ENCODE measurements at regions not wholly inside any gene's neighbourhood (a gene's known extent, or its start where the extent isn't known, plus 50 kb on each side); places are given as distances from the start of the nearest gene placed in this dataset.
"Not testable (repeated sequence)": the region's sequence is repeated elsewhere in the genome, so short reads cannot be mapped to it uniquely, and the experiment has no call there.

DNA sequence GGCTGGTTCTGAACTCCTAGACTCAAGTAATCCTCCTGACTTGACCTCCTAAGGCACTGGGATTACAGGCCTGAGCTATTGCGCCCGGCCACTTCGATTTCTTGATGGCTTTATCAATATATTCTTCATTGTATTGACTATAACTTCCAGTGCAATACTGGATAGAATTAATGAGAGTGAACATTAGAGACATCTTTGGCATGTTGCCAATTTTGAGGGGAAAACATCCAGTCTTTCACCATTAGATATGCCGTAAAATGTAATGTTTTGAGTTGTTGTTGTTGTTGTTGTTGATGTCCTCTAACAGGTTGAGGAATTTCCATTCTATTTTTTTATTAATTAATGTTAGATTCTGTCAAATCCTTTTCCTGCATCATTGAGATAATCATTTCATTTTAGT, 578.9 kb downstream of the ZWINT start:
- Mint-ChIP-seq H3K4me3 (ENCODE audit: low read depth) (no peak overlapping the region), H3K27ac (no peak overlapping the region), H3K27me3 (ENCODE audit: low read depth) (no peaks in the 10 kb centered on the region), H3K9me3 (peaks cover 8% of the 10 kb centered on the region), H3K36me3 (ENCODE audit: low read depth) (no peaks in the 10 kb centered on the region), H3K4me1 (ENCODE audit: low read depth) (no peaks in the 10 kb centered on the region)
- intact Hi-C loops (cut with micrococcal nuclease), result no loop called here
- no peak for DNase-seq (ENCODE audit: low spot score)

DNA sequence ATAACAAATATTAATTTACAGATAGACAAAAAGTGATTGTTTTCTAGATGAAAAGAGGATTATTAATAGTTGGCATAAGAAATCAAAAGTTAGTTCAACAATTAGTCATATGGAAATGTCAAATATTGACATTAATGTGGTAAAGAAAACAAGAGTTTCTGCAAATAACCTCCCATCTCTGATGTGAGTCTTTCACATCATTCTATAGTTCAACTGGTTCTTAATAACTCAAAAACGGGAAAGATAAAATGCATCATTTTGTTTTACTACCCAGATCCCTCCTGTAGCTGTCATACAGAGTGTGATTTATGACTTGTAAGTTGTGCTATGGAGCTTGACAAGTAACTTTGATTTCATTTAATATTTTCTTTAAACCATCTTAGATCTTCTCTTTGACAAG, 594.8 kb downstream of the ZWINT start:
- Mint-ChIP-seq H3K27ac (no peak overlapping the region), H3K9me3 (peaks cover 4% of the 10 kb centered on the region), H3K4me1 (ENCODE audit: low read depth) (no peaks in the 10 kb centered on the region), H3K27me3 (ENCODE audit: low read depth) (no peaks in the 10 kb centered on the region), H3K36me3 (ENCODE audit: low read depth) (no peaks in the 10 kb centered on the region), H3K4me3 (ENCODE audit: low read depth) (no peak overlapping the region)
- DNase-seq (ENCODE audit: low spot score), result no peak
- intact Hi-C loops (cut with micrococcal nuclease), result no loop called here

DNA sequence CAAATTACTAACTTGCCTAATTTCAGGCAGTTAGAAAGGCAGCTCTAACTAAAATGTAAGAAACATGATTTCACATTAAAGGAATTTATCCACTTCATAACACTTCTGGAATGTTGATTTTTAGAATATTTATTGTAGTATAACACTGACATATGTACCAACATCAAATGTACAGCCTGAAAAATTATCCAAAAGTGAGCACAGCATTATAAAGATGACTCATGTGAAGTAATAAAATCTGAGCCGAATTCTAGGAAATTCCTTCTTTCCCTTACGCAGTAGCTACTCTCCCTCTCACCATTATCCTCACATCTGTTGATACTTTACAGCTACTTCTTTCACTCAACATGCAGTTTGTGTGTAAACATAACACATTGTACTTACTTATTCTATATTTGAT, 610.6 kb downstream of the ZWINT start:
- Mint-ChIP-seq H3K27me3 (ENCODE audit: low read depth) (no peaks in the 10 kb centered on the region), H3K9me3 (peaks cover 7% of the 10 kb centered on the region), H3K36me3 (ENCODE audit: low read depth) (no peaks in the 10 kb centered on the region), H3K4me1 (ENCODE audit: low read depth) (no peaks in the 10 kb centered on the region), H3K27ac (no peak overlapping the region), H3K4me3 (ENCODE audit: low read depth) (no peak overlapping the region)
- DNase-seq (ENCODE audit: low spot score), result no peak
- intact Hi-C loops (cut with micrococcal nuclease), result no loop called here

DNA sequence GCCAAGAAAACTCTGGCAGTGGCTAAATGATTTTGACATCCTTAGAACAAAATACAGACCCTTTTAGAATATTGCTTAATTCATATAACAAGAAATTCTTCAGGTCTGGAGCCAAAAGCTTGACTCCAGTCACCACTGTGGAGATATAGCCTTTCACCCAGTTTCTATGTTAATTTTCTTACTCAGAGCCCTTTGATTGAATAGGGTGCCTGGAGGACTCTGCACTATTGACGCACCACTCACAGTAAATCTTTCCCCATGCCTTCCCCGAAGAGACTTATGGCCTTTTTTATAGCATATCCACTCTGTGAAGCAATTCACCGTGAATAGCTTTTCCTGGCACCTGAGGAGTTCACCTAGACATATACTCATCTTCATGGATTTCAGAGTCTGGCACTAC, 613.8 kb downstream of the ZWINT start:
- no peak overlapping the region for H3K4me3 Mint-ChIP-seq (ENCODE audit: low read depth)
- no peak overlapping the region for H3K27ac Mint-ChIP-seq
- intact Hi-C loops (cut with micrococcal nuclease), result no loop called here
- peaks cover 7% of the 10 kb centered on the region for H3K9me3 Mint-ChIP-seq
- H3K36me3 Mint-ChIP-seq (ENCODE audit: low read depth), result no peaks in the 10 kb centered on the region
- H3K27me3 Mint-ChIP-seq (ENCODE audit: low read depth), result no peaks in the 10 kb centered on the region
- DNase-seq (ENCODE audit: low spot score), result no peak
- H3K4me1 Mint-ChIP-seq (ENCODE audit: low read depth), result no peaks in the 10 kb centered on the region

DNA sequence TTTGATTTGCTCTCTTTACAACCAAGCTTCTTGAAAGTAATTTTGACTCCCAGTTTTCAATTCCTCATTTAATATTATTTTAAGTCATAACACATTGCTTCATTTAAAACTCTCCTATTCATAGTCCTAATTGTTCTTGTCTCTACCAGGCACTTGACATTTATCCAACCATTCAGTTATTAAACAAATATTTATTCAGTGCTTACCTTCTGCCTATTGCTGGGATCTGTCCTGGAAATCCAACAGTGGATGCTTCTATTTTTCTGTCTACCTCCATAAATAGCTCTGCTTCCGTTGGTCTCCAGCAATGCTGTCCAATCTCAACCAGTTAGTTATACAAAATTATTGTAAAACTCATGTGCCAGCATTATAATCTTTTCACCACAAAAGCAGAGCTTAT, 615.1 kb downstream of the ZWINT start:
- peaks cover 7% of the 10 kb centered on the region for H3K9me3 Mint-ChIP-seq
- no peak overlapping the region for H3K27ac Mint-ChIP-seq
- intact Hi-C loops (cut with micrococcal nuclease), result no loop called here
- H3K27me3 Mint-ChIP-seq (ENCODE audit: low read depth), result no peaks in the 10 kb centered on the region
- no peak for DNase-seq (ENCODE audit: low spot score)
- no peaks in the 10 kb centered on the region for H3K4me1 Mint-ChIP-seq (ENCODE audit: low read depth)
- no peak overlapping the region for H3K4me3 Mint-ChIP-seq (ENCODE audit: low read depth)
- no peaks in the 10 kb centered on the region for H3K36me3 Mint-ChIP-seq (ENCODE audit: low read depth)

DNA sequence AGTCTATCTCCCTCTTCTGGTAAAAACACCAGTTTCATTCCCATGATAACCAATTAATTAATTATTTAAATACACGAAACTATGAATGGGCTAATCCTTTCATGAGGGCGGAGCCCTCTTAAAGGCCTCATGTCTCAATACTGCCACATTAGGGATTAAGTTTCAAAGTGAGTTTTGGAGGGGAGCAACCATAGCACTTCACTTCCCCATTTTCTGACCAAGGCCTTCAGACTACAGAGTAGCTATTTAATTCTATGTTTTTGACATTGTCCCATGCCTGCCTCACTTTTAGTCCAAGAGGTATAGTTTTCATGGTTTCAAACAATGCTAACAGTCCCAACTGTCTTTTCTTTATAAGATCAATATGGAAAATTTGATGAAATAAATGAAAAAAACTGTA, 618.6 kb downstream of the ZWINT start:
- intact Hi-C loops (cut with micrococcal nuclease), result no loop called here
- H3K9me3 Mint-ChIP-seq, result peaks cover 3% of the 10 kb centered on the region
- no peak for DNase-seq (ENCODE audit: low spot score)
- no peak overlapping the region for H3K4me3 Mint-ChIP-seq (ENCODE audit: low read depth)
- H3K27ac Mint-ChIP-seq, result no peak overlapping the region
- no peaks in the 10 kb centered on the region for H3K27me3 Mint-ChIP-seq (ENCODE audit: low read depth)
- no peaks in the 10 kb centered on the region for H3K4me1 Mint-ChIP-seq (ENCODE audit: low read depth)
- no peaks in the 10 kb centered on the region for H3K36me3 Mint-ChIP-seq (ENCODE audit: low read depth)

DNA sequence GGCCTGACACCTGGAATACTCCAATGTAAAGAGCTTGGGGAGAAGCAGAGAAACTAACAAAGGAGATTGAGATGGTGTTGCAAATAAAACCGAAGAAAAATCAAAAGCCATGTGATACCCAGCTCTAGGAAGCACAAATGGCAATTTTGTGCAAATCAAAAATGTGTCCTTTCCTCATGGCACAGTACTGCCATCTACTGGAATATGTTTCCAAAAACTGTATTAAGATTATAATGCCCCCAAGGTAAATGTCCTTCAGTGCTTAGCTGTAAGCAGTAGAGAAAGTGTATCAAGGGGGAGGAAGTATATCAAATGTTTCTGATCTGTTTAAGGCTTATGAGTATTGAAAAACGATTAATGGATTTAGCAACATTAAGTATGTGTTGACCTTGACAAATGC, 620.3 kb downstream of the ZWINT start:
- H3K4me3 Mint-ChIP-seq (ENCODE audit: low read depth); DNase-seq (ENCODE audit: low spot score); H3K27ac Mint-ChIP-seq; H3K4me1 Mint-ChIP-seq (ENCODE audit: low read depth); intact Hi-C loops (cut with micrococcal nuclease); H3K9me3 Mint-ChIP-seq; H3K27me3 Mint-ChIP-seq (ENCODE audit: low read depth); H3K36me3 Mint-ChIP-seq (ENCODE audit: low read depth): not testable (repeated sequence)

DNA sequence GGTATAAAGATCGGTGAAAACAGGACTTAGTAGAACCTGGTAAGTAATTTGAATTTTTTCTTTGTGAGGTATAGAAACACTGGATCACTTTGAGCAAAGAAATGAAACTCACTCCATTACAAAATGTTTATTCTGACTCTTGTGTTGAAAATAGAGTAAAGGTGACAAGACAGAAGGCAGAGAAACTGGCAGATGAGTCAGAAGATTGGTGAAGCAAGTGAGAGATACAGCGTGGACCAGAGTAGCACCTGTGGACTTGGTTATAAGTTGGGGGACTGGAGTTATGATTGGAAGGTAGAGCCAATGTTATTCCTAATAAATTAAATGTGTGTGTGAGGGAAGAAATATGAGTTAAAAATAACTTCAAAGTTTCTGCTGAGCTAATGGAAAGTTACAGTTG, 620.9 kb downstream of the ZWINT start:
- intact Hi-C loops (cut with micrococcal nuclease), result no loop called here
- no peak for DNase-seq (ENCODE audit: low spot score)
- H3K27ac Mint-ChIP-seq, result no peak overlapping the region
- no peaks in the 10 kb centered on the region for H3K27me3 Mint-ChIP-seq (ENCODE audit: low read depth)
- H3K36me3 Mint-ChIP-seq (ENCODE audit: low read depth), result no peaks in the 10 kb centered on the region
- H3K4me1 Mint-ChIP-seq (ENCODE audit: low read depth), result no peaks in the 10 kb centered on the region
- H3K4me3 Mint-ChIP-seq (ENCODE audit: low read depth), result no peak overlapping the region
- H3K9me3 Mint-ChIP-seq, result no peaks in the 10 kb centered on the region

DNA sequence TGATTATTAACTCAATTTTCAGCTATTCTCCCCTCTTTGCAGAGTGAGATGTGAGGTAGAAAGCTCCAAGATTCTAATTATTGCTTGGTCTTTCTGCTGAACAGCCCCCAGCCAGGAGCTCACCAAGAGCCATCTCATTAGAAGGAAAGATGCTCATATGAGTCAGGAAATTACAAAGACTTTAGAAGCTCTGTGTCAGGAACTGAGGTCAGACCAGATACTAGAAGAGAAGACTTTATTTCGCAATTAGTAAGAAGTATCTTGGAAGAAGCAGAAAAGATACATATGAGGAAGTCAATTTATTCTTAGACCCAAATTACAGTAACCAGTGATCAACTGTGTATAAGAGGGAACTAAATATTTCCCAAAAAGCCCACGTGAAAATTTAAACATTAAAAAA, 626.9 kb downstream of the ZWINT start:
- intact Hi-C loops (cut with micrococcal nuclease), result no loop called here
- H3K9me3 Mint-ChIP-seq, result no peaks in the 10 kb centered on the region
- no peak overlapping the region for H3K4me3 Mint-ChIP-seq (ENCODE audit: low read depth)
- H3K27ac Mint-ChIP-seq, result no peak overlapping the region
- DNase-seq (ENCODE audit: low spot score), result no peak
- H3K4me1 Mint-ChIP-seq (ENCODE audit: low read depth), result no peaks in the 10 kb centered on the region
- no peaks in the 10 kb centered on the region for H3K27me3 Mint-ChIP-seq (ENCODE audit: low read depth)
- H3K36me3 Mint-ChIP-seq (ENCODE audit: low read depth), result no peaks in the 10 kb centered on the region

DNA sequence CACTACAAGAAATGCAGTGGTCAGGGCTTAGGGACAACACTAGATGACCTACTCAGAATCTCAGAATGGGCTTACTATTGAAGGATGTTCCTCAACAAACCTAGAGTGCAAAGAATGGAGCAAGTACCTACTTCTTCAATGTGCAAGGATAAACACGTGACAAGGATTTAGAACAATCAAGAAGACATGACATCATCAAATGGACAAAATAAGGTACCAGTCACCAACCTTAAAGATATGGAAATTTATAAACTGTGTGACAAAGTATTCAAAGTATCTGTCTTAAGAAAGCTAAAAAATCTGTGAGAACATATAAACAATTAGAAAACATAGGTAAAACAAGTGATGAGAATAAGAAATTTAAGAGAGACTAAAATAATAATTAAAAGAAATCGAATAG, 656.1 kb downstream of the ZWINT start:
- Mint-ChIP-seq H3K27ac (no peak overlapping the region), H3K4me1 (ENCODE audit: low read depth) (no peaks in the 10 kb centered on the region), H3K27me3 (ENCODE audit: low read depth) (no peaks in the 10 kb centered on the region), H3K9me3 (peaks cover 23% of the 10 kb centered on the region), H3K36me3 (ENCODE audit: low read depth) (no peaks in the 10 kb centered on the region), H3K4me3 (ENCODE audit: low read depth) (no peak overlapping the region)
- intact Hi-C loops (cut with micrococcal nuclease), result no loop called here
- no peak for DNase-seq (ENCODE audit: low spot score)

DNA sequence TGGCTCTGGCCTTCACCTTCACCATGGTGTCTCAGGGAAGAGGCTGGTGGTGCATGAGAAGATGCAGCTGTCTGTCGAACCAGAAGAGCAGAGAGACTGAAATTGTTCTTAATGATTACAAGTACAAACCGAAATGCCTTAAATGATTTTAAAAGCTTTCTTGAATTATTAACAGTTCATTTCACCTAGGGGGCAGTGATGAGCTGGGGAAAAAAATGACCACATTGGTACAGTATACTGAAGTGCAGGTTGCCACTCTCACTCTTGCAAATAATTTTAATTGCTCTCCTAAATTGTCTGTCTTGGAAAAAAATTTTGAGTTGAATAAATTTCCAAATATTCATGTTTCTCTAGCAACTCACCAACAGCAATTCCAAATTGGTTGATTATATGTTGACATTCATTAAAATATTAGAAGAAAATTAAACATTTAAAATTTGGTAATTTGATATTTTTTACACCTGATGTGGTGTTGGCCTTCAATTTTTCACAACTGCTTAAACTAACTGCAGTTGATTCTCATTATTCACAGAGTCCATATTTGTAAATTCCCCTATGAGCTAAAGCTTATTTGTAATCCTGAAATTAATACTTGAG, 692.6 kb downstream of the ZWINT start:
- Mint-ChIP-seq H3K9me3 (peaks cover 7% of the 10 kb centered on the region), H3K4me1 (ENCODE audit: low read depth) (no peaks in the 10 kb centered on the region), H3K27ac (no peak overlapping the region), H3K4me3 (ENCODE audit: low read depth) (no peak overlapping the region), H3K36me3 (ENCODE audit: low read depth) (no peaks in the 10 kb centered on the region), H3K27me3 (ENCODE audit: low read depth) (no peaks in the 10 kb centered on the region)
- intact Hi-C loops (cut with micrococcal nuclease), result no loop called here
- DNase-seq (ENCODE audit: low spot score), result no peak

DNA sequence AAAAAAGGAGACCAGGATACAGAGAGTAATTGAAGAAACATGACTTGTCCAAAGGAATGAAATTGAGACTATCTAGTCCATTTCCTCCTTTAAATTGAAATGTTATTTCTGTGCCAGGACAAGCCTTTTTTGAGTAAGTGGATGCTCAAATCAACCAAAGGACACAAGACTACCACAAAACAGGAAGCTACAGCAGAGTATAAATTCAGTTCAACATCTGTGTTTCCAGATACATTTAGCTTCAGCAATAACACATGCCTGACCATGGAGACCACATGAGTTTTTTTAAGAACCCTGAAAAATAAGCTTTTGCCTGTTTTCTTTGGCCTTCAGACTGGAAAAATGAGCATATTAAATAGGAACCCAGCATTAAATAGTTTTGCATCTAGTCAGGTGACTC, 707.5 kb downstream of the ZWINT start:
- Mint-ChIP-seq H3K4me3 (ENCODE audit: low read depth) (no peak overlapping the region), H3K36me3 (ENCODE audit: low read depth) (no peaks in the 10 kb centered on the region), H3K27ac (no peak overlapping the region), H3K9me3 (peaks cover 22% of the 10 kb centered on the region), H3K4me1 (ENCODE audit: low read depth) (no peaks in the 10 kb centered on the region), H3K27me3 (ENCODE audit: low read depth) (no peaks in the 10 kb centered on the region)
- no peak for DNase-seq (ENCODE audit: low spot score)
- intact Hi-C loops (cut with micrococcal nuclease), result no loop called here

DNA sequence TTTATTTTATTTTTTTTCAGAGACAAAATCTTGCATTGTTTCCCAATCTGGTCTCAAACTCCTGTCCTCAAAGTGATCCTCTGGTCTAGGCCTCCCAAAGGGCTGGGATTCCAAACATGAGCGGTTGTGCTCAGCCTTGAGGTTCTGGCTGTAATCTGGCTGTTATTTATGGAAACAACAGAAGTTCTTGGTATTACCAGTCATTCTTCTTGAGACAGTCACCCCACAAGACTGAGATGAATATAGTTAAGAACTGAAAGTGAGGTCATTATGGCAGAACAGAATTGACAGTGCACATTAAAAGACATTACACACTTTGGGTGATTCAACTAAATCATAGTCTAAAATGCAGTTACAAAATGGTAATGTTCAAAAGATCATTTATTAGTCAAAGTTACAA, 719.5 kb downstream of the ZWINT start:
- H3K36me3 Mint-ChIP-seq (ENCODE audit: low read depth), result no peaks in the 10 kb centered on the region
- no peaks in the 10 kb centered on the region for H3K4me1 Mint-ChIP-seq (ENCODE audit: low read depth)
- DNase-seq (ENCODE audit: low spot score), result no peak
- no peaks in the 10 kb centered on the region for H3K27me3 Mint-ChIP-seq (ENCODE audit: low read depth)
- intact Hi-C loops (cut with micrococcal nuclease), result no loop called here
- H3K27ac Mint-ChIP-seq, result no peak overlapping the region
- H3K4me3 Mint-ChIP-seq (ENCODE audit: low read depth), result no peak overlapping the region
- peaks cover 4% of the 10 kb centered on the region for H3K9me3 Mint-ChIP-seq

DNA sequence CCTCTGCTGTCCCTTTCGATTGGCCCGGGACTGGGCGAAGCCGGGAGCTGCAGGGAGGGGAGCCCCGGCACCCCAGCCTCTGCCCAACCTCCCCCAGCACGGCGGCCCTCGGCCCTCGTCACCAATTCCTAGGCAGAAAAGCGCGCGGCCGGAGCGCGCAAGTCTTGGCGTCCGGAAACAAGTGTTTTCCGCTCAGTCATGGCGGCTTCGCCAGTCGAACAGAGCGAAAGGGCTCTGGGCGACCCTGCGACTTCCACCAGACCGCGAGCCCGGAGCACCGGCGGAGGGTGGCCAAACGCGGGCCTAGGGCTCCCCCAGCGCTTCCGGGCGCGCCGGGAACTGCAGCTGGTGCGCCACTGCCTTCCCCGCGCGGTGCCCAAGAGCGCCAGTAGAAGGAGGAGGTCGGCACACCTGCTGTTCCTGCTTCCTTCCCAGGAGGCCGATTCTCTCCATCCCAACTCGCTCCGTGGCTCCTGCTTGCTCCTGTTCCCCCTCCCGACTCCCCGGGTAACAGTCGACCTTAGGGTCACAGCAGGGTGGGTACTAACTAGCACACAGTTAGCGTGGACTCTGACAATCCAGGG, 729.9 kb downstream of the ZWINT start:
- H3K4me1 Mint-ChIP-seq (ENCODE audit: low read depth), result peaks cover 4% of the 10 kb centered on the region
- peak overlapping the region; percentile 72 for H3K4me3 Mint-ChIP-seq (ENCODE audit: low read depth)
- intact Hi-C loops (cut with micrococcal nuclease), result no loop called here
- DNase-seq (ENCODE audit: low spot score), result peak; percentile 15
- peaks cover 27% of the 10 kb centered on the region for H3K27me3 Mint-ChIP-seq (ENCODE audit: low read depth)
- H3K9me3 Mint-ChIP-seq, result no peaks in the 10 kb centered on the region
- no peak overlapping the region for H3K27ac Mint-ChIP-seq
- H3K36me3 Mint-ChIP-seq (ENCODE audit: low read depth), result no peaks in the 10 kb centered on the region
